HG03095 (cell line): ENCODE measurements at regions not wholly inside any gene's neighbourhood (a gene's known extent, or its start where the extent isn't known, plus 50 kb on each side); places are given as distances from the start of the nearest gene placed in this dataset.

ENCODE experiments used
- ATAC-seq: cut with Tn5 transposase; IDR thresholded peaks from one replicate; pipeline ENCODE4 v1.9.1; 2021; ENCODE audit warnings: moderate library complexity; ENCODE audit not compliant: unreplicated experiment

GRCh38 chr5:61777292-61777691 is 445.2 kb downstream of the ZSWIM6 start:
- no peak for ATAC-seq

GRCh38 chr5:61779743-61780142 is 447.7 kb downstream of the ZSWIM6 start:
- no peak for ATAC-seq

- ATAC-seq, result no peak
These were observed 451.4 kb downstream of the ZSWIM6 start for GRCh38 chr5:61783481-61783880.

GRCh38 chr5:61784341-61784740 is 452.3 kb downstream of the ZSWIM6 start:
- no peak for ATAC-seq

GRCh38 chr5:61788548-61788947 is 456.5 kb downstream of the ZSWIM6 start:
- no peak for ATAC-seq

- ATAC-seq, result no peak
These were observed 457.9 kb downstream of the ZSWIM6 start for GRCh38 chr5:61790007-61790406.

- ATAC-seq, result peak; percentile 89
These were observed 458.6 kb downstream of the ZSWIM6 start for GRCh38 chr5:61790678-61791077.

- ATAC-seq, result no peak
These were observed 464.7 kb downstream of the ZSWIM6 start for GRCh38 chr5:61796773-61797172.

- no peak for ATAC-seq
These were observed 468.4 kb downstream of the ZSWIM6 start for GRCh38 chr5:61800450-61800849.

- ATAC-seq, result no peak
These were observed 469.1 kb downstream of the ZSWIM6 start for GRCh38 chr5:61801174-61801573.

GRCh38 chr5:61802456-61802855 is 470.4 kb downstream of the ZSWIM6 start:
- ATAC-seq, result no peak

- ATAC-seq, result no peak
These were observed 473.0 kb downstream of the ZSWIM6 start for GRCh38 chr5:61805101-61805500.

GRCh38 chr5:61806491-61807020 is 474.5 kb downstream of the ZSWIM6 start:
- no peak for ATAC-seq

GRCh38 chr5:61808091-61808490 is 476.0 kb downstream of the ZSWIM6 start:
- no peak for ATAC-seq

GRCh38 chr5:61808909-61809308 is 476.9 kb downstream of the ZSWIM6 start:
- ATAC-seq, result no peak

- no peak for ATAC-seq
These were observed 477.6 kb downstream of the ZSWIM6 start for GRCh38 chr5:61809651-61810050.

- ATAC-seq, result no peak
These were observed 479.0 kb downstream of the ZSWIM6 start for GRCh38 chr5:61811052-61811451.

GRCh38 chr5:61813361-61813760 is 481.3 kb downstream of the ZSWIM6 start:
- no peak for ATAC-seq

- no peak for ATAC-seq
These were observed 483.3 kb downstream of the ZSWIM6 start for GRCh38 chr5:61815339-61815738.

GRCh38 chr5:61816146-61816545 is 484.1 kb downstream of the ZSWIM6 start:
- ATAC-seq, result no peak

GRCh38 chr5:61816585-61817450 is 484.8 kb downstream of the ZSWIM6 start:
- no peak for ATAC-seq

GRCh38 chr5:61817472-61818326 is 485.6 kb downstream of the ZSWIM6 start:
- no peak for ATAC-seq
